GM19372 (cell line): ENCODE measurements at regions not wholly inside any gene's neighbourhood (a gene's known extent, or its start where the extent isn't known, plus 50 kb on each side); places are given as distances from the start of the nearest gene placed in this dataset.

Source experiments
- ATAC-seq: cut with Tn5 transposase; IDR thresholded peaks from one replicate; pipeline ENCODE4 v1.9.1; 2021; ENCODE audit warnings: mild to moderate bottlenecking, low read depth, moderate library complexity; ENCODE audit not compliant: unreplicated experiment

- ATAC-seq, result no peak
Observed at GRCh38 chr1:98017184-98017583, 96.3 kb upstream of the DPYD start.

DNA sequence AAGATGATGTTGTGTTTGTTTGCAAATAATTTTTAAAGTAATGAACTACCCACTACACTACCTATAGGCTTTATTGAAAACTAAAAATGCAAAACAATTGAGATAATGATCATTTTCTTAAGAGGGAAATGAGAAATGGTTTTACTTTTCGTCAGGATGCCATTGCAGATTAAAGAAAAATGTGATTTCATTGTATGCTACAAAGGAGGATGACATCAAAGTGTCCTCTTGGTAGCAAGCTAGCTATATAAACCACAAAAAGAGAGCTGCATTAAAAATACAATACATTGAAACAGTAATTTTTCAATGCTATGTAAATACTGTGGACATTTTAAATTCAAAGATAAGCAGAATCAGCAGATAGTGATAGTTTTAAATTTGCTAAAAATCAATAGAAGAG is 87.5 kb upstream of the DPYD start:
- no peak for ATAC-seq

DNA sequence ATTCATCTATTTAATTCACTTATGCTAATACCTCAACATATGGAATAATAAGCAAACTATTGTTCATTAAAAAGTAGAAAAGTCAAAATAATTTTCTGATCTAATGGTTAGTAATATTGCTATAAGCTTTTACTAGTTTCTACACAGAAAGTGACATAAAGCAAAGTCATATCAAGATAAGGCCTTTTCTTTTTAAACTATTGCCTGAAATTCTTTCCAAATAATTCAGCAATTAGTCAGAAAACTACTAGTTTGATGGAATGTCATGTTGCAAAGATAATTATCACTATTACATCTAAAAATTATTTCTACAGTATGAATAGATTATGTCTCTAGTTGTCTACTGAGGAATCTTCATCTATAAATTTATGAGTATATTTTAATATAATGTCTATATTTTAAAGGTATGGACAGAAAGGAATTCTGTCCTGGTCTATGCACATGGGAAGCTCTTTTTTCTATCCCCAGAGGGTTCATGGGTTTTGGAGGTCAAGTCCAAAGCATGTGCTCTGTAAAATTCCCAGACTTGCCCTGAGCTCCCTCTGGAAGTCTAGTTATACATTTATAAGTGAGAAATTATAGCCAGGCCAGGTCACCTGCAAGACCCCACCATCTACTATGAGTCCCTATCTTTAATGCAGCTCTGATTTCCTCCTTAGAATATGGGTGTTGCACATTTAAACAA is 84.6 kb upstream of the DPYD start:
- no peak for ATAC-seq

DNA sequence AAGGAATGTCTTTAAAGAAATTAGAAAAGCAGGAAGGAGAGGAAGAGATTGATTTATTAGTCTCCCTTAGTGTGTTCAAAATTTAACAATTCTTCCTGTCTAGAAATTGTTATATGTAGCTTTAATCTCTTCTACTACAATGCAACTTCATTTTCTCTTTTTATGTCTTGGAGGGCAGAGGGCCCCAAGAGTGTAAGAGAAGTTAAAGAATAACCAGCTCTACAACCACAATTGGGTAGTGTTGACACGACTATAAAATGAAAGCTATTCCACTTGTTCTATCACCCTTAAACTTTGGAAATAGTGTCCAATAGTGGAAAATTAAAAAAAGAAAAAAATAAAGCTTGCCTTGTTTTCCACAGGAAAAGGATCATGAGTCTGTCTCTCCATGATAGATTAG is 82.6 kb upstream of the DPYD start:
- ATAC-seq, result no peak

- no peak for ATAC-seq
Observed at GRCh38 chr1:98002288-98002687, 81.5 kb upstream of the DPYD start.

DNA sequence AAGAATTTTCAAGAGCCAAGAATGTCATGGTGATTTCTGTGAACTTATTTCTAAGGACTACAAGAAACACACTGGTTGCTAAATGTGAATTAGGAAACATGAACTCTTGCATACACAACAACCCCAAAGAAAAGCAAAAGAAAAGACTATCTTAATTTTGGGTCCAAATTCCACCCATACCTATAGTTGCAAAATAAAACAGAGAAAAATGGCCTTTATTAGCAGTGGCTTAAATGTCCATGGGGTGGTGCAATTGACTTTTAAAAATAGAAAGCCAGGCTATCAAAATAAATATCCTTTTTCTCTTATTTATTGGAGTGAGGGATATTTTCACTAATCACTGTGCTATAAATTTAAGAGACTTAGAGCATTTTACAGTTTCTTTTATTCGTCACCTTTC is 80.9 kb upstream of the DPYD start:
- no peak for ATAC-seq

DNA sequence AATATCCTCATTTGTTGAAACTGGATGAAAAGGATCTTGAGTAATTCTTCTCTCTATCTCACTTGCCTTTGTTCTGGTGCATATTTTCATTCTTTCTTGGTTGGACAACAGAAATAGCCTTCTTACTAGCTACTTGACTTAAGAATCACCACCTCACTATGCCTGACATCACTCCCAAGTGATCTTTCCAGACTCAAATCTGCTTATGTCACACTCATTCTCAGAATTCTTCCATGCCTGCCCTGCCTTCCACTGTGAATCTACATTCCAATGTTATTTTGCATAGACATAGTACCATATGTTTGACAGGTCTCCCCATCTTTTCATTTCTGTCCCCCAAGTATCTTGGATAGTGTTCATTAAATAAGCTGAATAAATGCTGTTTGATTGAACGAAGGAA is 78.5 kb upstream of the DPYD start:
- ATAC-seq, result no peak

DNA sequence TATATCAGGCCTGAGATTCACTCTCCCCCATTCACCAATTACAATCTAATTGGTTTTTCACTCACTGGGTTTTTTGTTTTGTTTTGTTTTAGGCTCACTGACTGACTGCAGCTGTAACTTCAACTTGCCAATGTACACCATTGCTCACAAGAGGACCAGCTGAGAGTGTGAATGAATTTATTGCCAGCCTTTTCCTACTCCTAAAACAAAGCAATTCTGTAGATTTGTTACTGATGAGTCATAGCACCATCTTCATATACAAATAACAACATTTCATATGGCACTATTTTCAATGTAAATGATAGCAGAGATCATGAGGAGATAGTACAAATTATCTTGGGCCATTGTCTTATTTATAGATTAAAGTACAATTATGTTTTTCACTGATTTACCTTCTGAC is 76.0 kb upstream of the DPYD start:
- ATAC-seq, result no peak

DNA sequence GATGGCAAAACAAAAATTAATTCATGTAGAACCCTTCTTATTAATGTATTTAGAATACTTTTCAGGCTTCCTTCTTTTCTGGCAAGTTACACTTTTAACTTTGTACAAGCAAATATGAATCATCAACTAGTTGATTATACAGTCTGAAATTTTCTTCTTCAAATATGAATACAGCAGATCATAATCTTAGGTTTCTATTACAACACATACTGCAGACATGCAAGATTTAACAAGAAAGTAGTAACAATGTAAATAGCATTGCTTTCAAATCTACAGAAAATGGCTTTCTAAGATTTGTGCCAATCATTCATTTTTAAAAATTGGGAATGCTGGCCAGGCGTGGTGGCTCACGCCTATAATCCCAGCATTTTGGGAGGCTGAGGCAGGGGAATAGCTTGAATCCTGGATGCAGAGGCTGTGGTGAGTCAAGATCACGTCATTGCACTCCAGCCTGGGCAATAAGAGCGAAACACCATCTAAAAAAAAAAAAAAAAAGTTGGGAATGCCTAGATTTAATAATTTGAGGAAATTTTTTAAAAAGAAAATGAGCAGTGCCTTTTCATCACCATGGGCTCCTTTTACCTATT is 68.4 kb upstream of the DPYD start:
- ATAC-seq, result no peak

GRCh38 chr1:97986041-97987005 is 65.5 kb upstream of the DPYD start:
- ATAC-seq, result no peak

GRCh38 chr1:97983126-97983525 is 62.3 kb upstream of the DPYD start:
- ATAC-seq, result no peak

DNA sequence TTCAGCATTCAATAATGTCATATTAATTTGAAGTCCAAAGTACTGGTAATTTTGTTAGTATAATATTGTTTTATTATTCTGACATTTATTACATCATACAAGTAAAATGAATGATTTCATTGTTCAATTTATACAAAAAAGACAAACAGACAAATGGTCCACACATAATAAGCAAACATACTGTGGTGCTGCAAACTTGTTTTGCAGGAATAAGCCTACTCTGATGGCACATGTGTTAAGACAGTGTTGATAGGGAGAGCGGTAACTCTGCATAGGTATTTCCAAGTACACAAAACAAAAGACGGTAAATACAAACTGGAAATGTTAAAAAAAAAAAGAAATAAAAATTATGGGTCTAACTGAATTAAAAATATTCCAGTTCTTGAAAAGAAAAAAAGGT is 59.7 kb upstream of the DPYD start:
- ATAC-seq, result no peak

DNA sequence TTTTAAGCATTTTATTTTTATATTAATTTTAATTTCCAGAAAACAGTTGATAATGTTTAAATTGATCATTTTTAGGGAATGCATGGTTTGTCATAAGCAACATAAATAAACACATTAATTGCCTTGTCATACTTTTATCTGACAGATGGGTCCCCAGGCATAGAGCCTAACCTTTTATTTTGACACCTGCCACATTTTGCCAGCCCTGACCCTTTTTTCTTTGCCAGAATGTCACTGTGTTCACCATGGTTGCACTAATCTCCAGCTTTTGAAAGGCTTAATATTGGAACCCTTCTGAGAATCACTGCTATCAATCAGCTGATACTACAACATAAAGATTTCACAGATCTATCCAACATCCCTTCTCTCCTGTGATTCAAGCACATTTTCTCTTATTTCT is 56.0 kb upstream of the DPYD start:
- no peak for ATAC-seq
